CD4-positive, alpha-beta T cell (primary cell): ENCODE measurements at regions not wholly inside any gene's neighbourhood (a gene's known extent, or its start where the extent isn't known, plus 50 kb on each side); places are given as distances from the start of the nearest gene placed in this dataset.

ENCODE experiments used
- ATAC-seq: fragments of 200-7000 bp; cut with Tn5 transposase; one replicate; pipeline ENCODE4 v1.10.0; 2022; ENCODE audit warnings: mild to moderate bottlenecking; ENCODE audit not compliant: poor library complexity
- CTCF ChIA-PET: fragments of 350-600 bp; sonication (Branson Sonifier 250); formaldehyde crosslinking; loops from one replicate; lab custom pipeline; 2021; ENCODE audit warnings: antibody characterized with exemption, inconsistent platforms; lab: Charles Lee
- POLR2A ChIA-PET: fragments of 350-600 bp; sonication (Branson Sonifier 250); formaldehyde crosslinking; loops from one replicate; lab custom pipeline; 2021; ENCODE audit warnings: antibody characterized with exemption, inconsistent platforms; lab: Charles Lee
- DNase-seq, 14 experiments: peaks; one replicate each; pipeline ENCODE4 v3.0.0-alpha.2; 2013 to 2020; ENCODE audit warnings: mixed read lengths in 2 of 14
- H3K27ac ChIP-seq, 2 donors: one replicate each; pipeline versions ENCODE4 v1.5.1 to v1.7.0; 2013; ENCODE audit warnings: low read length in 2 of 2, low read depth in 1 of 2, mild to moderate bottlenecking in 1 of 2
- H3K27me3 ChIP-seq, 2 experiments: 1 replicate in 1 of 2; 2 replicates in 1 of 2; pipeline versions ENCODE4 v1.6.1 to v1.7.0; 2013; ENCODE audit warnings: low read length in 2 of 2, control low read depth in 1 of 2, mild to moderate bottlenecking in 1 of 2, moderate library complexity in 1 of 2; ENCODE audit not compliant: insufficient read depth in 2 of 2, control insufficient read depth in 1 of 2
- H3K36me3 ChIP-seq: one replicate; pipeline ENCODE4 v1.6.1; 2013; ENCODE audit warnings: low read length, control low read depth; ENCODE audit not compliant: insufficient read depth
- H3K4me1 ChIP-seq: one replicate; pipeline ENCODE4 v1.6.1; 2013; ENCODE audit warnings: low read length, control low read depth; ENCODE audit not compliant: insufficient read depth
- H3K4me3 ChIP-seq: one replicate; pipeline ENCODE4 v1.5.1; 2013; ENCODE audit warnings: mild to moderate bottlenecking, low read length, moderate library complexity
- H3K9me3 ChIP-seq, 2 experiments: 1 replicate in 1 of 2; 2 replicates in 1 of 2; pipeline versions ENCODE4 v1.6.1 to v1.7.0; 2013; ENCODE audit warnings: low read length in 2 of 2, mild to moderate bottlenecking in 2 of 2, control low read depth in 1 of 2, moderate library complexity in 1 of 2; ENCODE audit not compliant: control insufficient read depth in 1 of 2, insufficient read depth in 1 of 2
- H3K27ac Mint-ChIP-seq: one replicate; pipeline ENCODE4 v1.8.0; 2020; ENCODE audit warnings: mixed read lengths
- H3K27me3 Mint-ChIP-seq: one replicate; pipeline ENCODE4 v1.8.0; 2021; ENCODE audit warnings: mixed read lengths
- H3K36me3 Mint-ChIP-seq: one replicate; pipeline ENCODE4 v1.8.0; 2021; ENCODE audit warnings: low read depth, mixed read lengths
- H3K4me1 Mint-ChIP-seq: one replicate; pipeline ENCODE4 v1.8.0; 2021; ENCODE audit warnings: low read depth, mixed read lengths
- H3K4me3 Mint-ChIP-seq: one replicate; pipeline ENCODE4 v1.8.0; 2020; ENCODE audit warnings: mild to moderate bottlenecking, mixed read lengths
- H3K9me3 Mint-ChIP-seq: one replicate; pipeline ENCODE4 v1.8.0; 2020; ENCODE audit warnings: mixed read lengths
- CTCF ChIP-seq: fragments of 200-600 bp; IDR thresholded peaks from one replicate; pipeline ENCODE4 v1.8.0; 2022; ENCODE audit warnings: antibody characterized with exemption, mild to moderate bottlenecking
- intact Hi-C, 2 experiments: fragments of 100-400 bp; cut with DNase I in 1 of 2; cut with micrococcal nuclease in 1 of 2; formaldehyde crosslinking; loops; one replicate each; pipeline versions ENCODE4 v1.15.1 to v1.9.0; 2023 to 2025; cut with DNase I, micrococcal nuclease

DNA sequence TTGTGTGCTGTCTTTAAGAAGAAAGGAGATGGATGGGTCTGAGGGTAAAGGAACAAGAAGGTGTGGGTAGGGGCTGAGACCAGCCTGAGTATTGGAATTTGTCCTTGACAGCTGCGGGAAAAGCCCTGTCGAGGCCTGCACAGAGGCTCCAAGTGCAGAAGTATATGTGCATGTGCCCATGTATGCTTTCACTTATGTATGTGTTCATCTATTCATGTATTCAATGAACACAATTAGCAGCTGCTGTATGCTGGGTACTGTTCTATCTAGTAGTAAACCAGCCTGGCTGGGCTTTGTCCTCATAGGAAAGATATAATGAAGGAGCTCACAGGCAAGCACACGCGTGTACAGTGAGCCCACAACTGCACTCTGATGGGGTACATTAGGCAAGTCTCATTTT lies 181.4 kb downstream of the CALCRL start:
- no peaks in the 10 kb centered on the region for H3K27me3 ChIP-seq
- Mint-ChIP-seq H3K4me3 (no peak overlapping the region), H3K9me3 (peaks cover 3% of the 10 kb centered on the region)

DNA sequence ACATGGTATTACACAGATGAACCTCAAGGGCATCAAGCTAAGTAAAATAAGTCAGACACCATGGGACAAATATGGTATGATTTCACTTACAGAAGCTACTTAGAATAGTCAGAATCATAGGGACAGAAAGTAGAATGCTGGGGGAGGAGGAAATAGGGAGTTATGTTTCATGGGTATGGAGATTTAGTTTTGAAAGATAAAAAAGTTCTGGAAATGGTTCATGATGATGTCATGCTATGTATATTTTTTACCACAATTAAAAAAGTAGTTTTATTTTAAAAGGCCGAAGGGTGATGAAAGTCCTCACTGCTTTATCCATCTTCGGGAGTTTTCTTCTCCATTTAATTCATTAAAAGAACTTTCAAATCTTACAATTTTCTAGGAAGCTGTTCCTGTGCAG lies 181.9 kb downstream of the CALCRL start:
- ATAC-seq = no peak
- H3K4me3 Mint-ChIP-seq = no peak overlapping the region
- TF ChIP-seq CTCF = no peak
- CTCF ChIA-PET = no interaction called here
- intact Hi-C loops = no loop called here
- Histone ChIP-seq H3K9me3 (no peaks in the 10 kb centered on the region), H3K36me3 (no peaks in the 10 kb centered on the region), H3K27ac (no peak overlapping the region), H3K27me3 (no peaks in the 10 kb centered on the region), H3K4me1 (no peaks in the 10 kb centered on the region), H3K4me3 (no peak overlapping the region)
- no peak for DNase-seq
- no peaks in the 10 kb centered on the region for H3K4me1 Mint-ChIP-seq
- peaks cover 3% of the 10 kb centered on the region for H3K9me3 Mint-ChIP-seq
- no peak overlapping the region for H3K27ac Mint-ChIP-seq
- no peaks in the 10 kb centered on the region for H3K36me3 Mint-ChIP-seq
- H3K27me3 Mint-ChIP-seq = no peaks in the 10 kb centered on the region
- POLR2A ChIA-PET = no interaction called here

More for the DNA sequence above, 181.4 kb downstream of the CALCRL start:
- H3K4me3 ChIP-seq = no peak overlapping the region
- Mint-ChIP-seq H3K27ac (no peak overlapping the region), H3K4me1 (no peaks in the 10 kb centered on the region), H3K27me3 (no peaks in the 10 kb centered on the region), H3K36me3 (no peaks in the 10 kb centered on the region)
- POLR2A ChIA-PET = no interaction called here
- no peaks in the 10 kb centered on the region for H3K36me3 ChIP-seq
- intact Hi-C loops = no loop called here
- TF ChIP-seq CTCF = no peak
- CTCF ChIA-PET = no interaction called here
- H3K27ac ChIP-seq = no peak overlapping the region
- no peak for DNase-seq
- H3K4me1 ChIP-seq = no peaks in the 10 kb centered on the region
- ATAC-seq = no peak
- no peaks in the 10 kb centered on the region for H3K9me3 ChIP-seq

GRCh38 chr2:187264612-187265011 lies 183.4 kb downstream of the CALCRL start:
- DNase-seq = no peak
- no peaks in the 10 kb centered on the region for H3K36me3 Mint-ChIP-seq
- H3K4me3 ChIP-seq = no peak overlapping the region
- ATAC-seq = no peak
- H3K9me3 ChIP-seq = no peaks in the 10 kb centered on the region
- H3K9me3 Mint-ChIP-seq = peaks cover 3% of the 10 kb centered on the region
- no peak overlapping the region for H3K4me3 Mint-ChIP-seq
- ChIA-PET POLR2A (no interaction called here), CTCF (no interaction called here)
- no peaks in the 10 kb centered on the region for H3K27me3 Mint-ChIP-seq
- H3K27ac Mint-ChIP-seq = no peak overlapping the region
- intact Hi-C loops = no loop called here
- H3K4me1 ChIP-seq = no peaks in the 10 kb centered on the region
- H3K36me3 ChIP-seq = no peaks in the 10 kb centered on the region
- TF ChIP-seq CTCF = no peak
- no peaks in the 10 kb centered on the region for H3K27me3 ChIP-seq
- no peak overlapping the region for H3K27ac ChIP-seq
- no peaks in the 10 kb centered on the region for H3K4me1 Mint-ChIP-seq
